HG03064 (cell line): ENCODE measurements at regions not wholly inside any gene's neighbourhood (a gene's known extent, or its start where the extent isn't known, plus 50 kb on each side); places are given as distances from the start of the nearest gene placed in this dataset.

ENCODE experiments used
- ATAC-seq: cut with Tn5 transposase; IDR thresholded peaks from one replicate; pipeline ENCODE4 v1.9.1; 2021; ENCODE audit warnings: low read depth; ENCODE audit not compliant: unreplicated experiment

- ATAC-seq, result no peak
Observed at GRCh38 chr12:126569706-126570105, 1504.5 kb downstream of the AACS start.

- ATAC-seq, result no peak
Observed at GRCh38 chr12:126570566-126570965, 1505.3 kb downstream of the AACS start.

GRCh38 chr12:126572170-126572569, 1506.9 kb downstream of the AACS start:
- ATAC-seq, result no peak

- ATAC-seq, result no peak
Observed at GRCh38 chr12:126581655-126582054, 1516.4 kb downstream of the AACS start.

GRCh38 chr12:126582231-126582630, 1517.0 kb downstream of the AACS start:
- no peak for ATAC-seq

GRCh38 chr12:126588586-126589249, 1523.5 kb downstream of the AACS start:
- ATAC-seq, result no peak

- no peak for ATAC-seq
Observed at GRCh38 chr12:126591533-126591932, 1526.3 kb downstream of the AACS start.

GRCh38 chr12:126601184-126602170, 1536.2 kb downstream of the AACS start:
- ATAC-seq, result no peak

- ATAC-seq, result no peak
Observed at GRCh38 chr12:126602612-126603011, 1537.4 kb downstream of the AACS start.

GRCh38 chr12:126607157-126607556, 1541.9 kb downstream of the AACS start:
- no peak for ATAC-seq

- no peak for ATAC-seq
Observed at GRCh38 chr12:126607867-126608266, 1542.6 kb downstream of the AACS start.

- ATAC-seq, result no peak
Observed at GRCh38 chr12:126608607-126609175, 1543.5 kb downstream of the AACS start.

GRCh38 chr12:126616441-126616840, 1551.2 kb downstream of the AACS start:
- no peak for ATAC-seq

GRCh38 chr12:126617312-126617711, 1552.1 kb downstream of the AACS start:
- no peak for ATAC-seq

- ATAC-seq, result no peak
Observed at GRCh38 chr12:126627596-126627995, 1562.4 kb downstream of the AACS start.

GRCh38 chr12:126636821-126637220, 1571.6 kb downstream of the AACS start:
- no peak for ATAC-seq

- no peak for ATAC-seq
Observed at GRCh38 chr12:126644236-126645020, 1579.2 kb downstream of the AACS start.

GRCh38 chr12:126648074-126648473, 1582.8 kb downstream of the AACS start:
- no peak for ATAC-seq

GRCh38 chr12:126651133-126651532, 1585.9 kb downstream of the AACS start:
- ATAC-seq, result no peak

GRCh38 chr12:126663304-126664094, 1598.3 kb downstream of the AACS start:
- no peak for ATAC-seq
